ENCODE measurements at regions not wholly inside any gene's neighbourhood (a gene's known extent, or its start where the extent isn't known, plus 50 kb on each side); places are given as distances from the start of the nearest gene placed in this dataset.

GRCh38 chr5:120907953-120908352 is 443.9 kb downstream of the PRR16 start:
- CTCF ChIA-PET: no interaction called here

GRCh38 chr5:120910629-120911028 is 446.5 kb downstream of the PRR16 start:
- H3K36me3 ChIP-seq (ENCODE audit: control insufficient read depth, insufficient read depth, low read length): no peaks in the 10 kb centered on the region
- H3K27me3 ChIP-seq (ENCODE audit: control insufficient read depth, insufficient read depth, low read length): no peaks in the 10 kb centered on the region
- H3K4me3 ChIP-seq (ENCODE audit: low read depth, low read length): no peak overlapping the region
- CTCF ChIA-PET: no interaction called here
- POLR2A ChIA-PET: no interaction called here
- no peak for DNase-seq (ENCODE audit: low read depth)
- no peak for TF ChIP-seq CTCF (IDR thresholded peaks at IDR 0.05; ENCODE audit: insufficient read depth, low read depth, low read length)

More at GRCh38 chr5:120907953-120908352, 443.9 kb downstream of the PRR16 start:
- no peak for TF ChIP-seq CTCF (IDR thresholded peaks at IDR 0.05; ENCODE audit: insufficient read depth, low read depth, low read length)
- H3K27me3 ChIP-seq (ENCODE audit: control insufficient read depth, insufficient read depth, low read length): no peaks in the 10 kb centered on the region
- H3K36me3 ChIP-seq (ENCODE audit: control insufficient read depth, insufficient read depth, low read length): no peaks in the 10 kb centered on the region
- POLR2A ChIA-PET: no interaction called here
- no peak overlapping the region for H3K4me3 ChIP-seq (ENCODE audit: low read depth, low read length)
- DNase-seq (ENCODE audit: low read depth): no peak

- Histone ChIP-seq H3K4me3 (ENCODE audit: low read depth, low read length) (no peak overlapping the region), H3K27me3 (ENCODE audit: control insufficient read depth, insufficient read depth, low read length) (no peaks in the 10 kb centered on the region), H3K36me3 (ENCODE audit: control insufficient read depth, insufficient read depth, low read length) (no peaks in the 10 kb centered on the region)
- no peak for DNase-seq (ENCODE audit: low read depth)
- POLR2A ChIA-PET: no interaction called here
- TF ChIP-seq CTCF (IDR thresholded peaks at IDR 0.05; ENCODE audit: insufficient read depth, low read depth, low read length): no peak
- CTCF ChIA-PET: no interaction called here
These were observed 449.3 kb downstream of the PRR16 start for GRCh38 chr5:120913396-120913795.

GRCh38 chr5:120917214-120917758 is 453.2 kb downstream of the PRR16 start:
- ChIA-PET POLR2A (no interaction called here), CTCF (no interaction called here)
- no peak for DNase-seq (ENCODE audit: low read depth)
- no peak overlapping the region for H3K4me3 ChIP-seq (ENCODE audit: low read depth, low read length)
- no peaks in the 10 kb centered on the region for H3K36me3 ChIP-seq (ENCODE audit: control insufficient read depth, insufficient read depth, low read length)
- TF ChIP-seq CTCF (IDR thresholded peaks at IDR 0.05; ENCODE audit: insufficient read depth, low read depth, low read length): no peak
- no peaks in the 10 kb centered on the region for H3K27me3 ChIP-seq (ENCODE audit: control insufficient read depth, insufficient read depth, low read length)

- no peak for DNase-seq (ENCODE audit: low read depth)
- no peaks in the 10 kb centered on the region for H3K36me3 ChIP-seq (ENCODE audit: control insufficient read depth, insufficient read depth, low read length)
- H3K4me3 ChIP-seq (ENCODE audit: low read depth, low read length): no peak overlapping the region
- POLR2A ChIA-PET: no interaction called here
- CTCF ChIA-PET: interaction anchor here (0.5 to 1.3 kb wide), 2 partner anchors 28 to 917 kb away, joined by 3 to 4 read pairs; no protein-coding TSS in a partner anchor
- H3K27me3 ChIP-seq (ENCODE audit: control insufficient read depth, insufficient read depth, low read length): no peaks in the 10 kb centered on the region
- no peak for TF ChIP-seq CTCF (IDR thresholded peaks at IDR 0.05; ENCODE audit: insufficient read depth, low read depth, low read length)
These were observed 454.9 kb downstream of the PRR16 start for GRCh38 chr5:120919017-120919416.
